CMK (cell line): ENCODE measurements at regions not wholly inside any gene's neighbourhood (a gene's known extent, or its start where the extent isn't known, plus 50 kb on each side); places are given as distances from the start of the nearest gene placed in this dataset.

Experiments
- DNase-seq: peaks from one replicate; pipeline ENCODE4 v3.0.0-alpha.2; 2010; ENCODE audit warnings: low read depth

DNA sequence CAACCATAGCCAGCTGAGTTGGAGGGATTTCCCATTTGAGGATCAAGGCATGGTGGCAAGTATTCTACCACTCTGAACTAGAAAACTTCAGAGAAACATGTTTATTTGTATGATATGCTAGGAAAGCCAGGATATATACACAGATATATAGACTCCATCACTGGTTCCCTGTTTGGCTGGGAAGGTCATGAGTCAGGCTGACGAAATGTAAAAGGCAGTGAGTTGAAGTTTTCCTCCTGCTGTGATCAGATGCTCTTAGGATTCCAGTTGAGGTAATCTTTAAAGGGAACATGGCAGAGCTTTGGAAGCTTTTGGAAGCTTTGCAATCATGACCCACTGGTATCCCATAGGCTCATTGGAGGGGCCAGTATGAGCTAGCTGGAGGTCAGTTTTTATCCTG, 1369.1 kb downstream of the EPHA7 start:
- DNase-seq, result no peak

DNA sequence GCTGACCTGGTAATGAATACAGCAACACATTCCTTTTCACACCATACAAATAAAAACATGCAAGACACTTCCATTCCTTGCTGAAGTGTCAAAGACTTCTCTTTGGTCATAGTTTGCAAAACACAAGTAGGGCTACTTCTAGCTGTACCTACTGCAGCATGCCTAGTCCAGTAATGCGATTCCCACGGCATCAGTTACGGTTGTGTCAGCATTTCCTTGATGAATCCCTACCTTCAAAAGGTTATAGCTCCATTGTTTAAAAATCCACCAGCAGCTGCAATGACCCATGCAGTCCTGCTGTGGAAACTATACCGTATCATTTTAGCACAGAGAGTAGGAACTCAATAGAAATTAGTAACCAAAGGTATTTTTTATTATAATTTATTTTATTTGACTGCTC, 1371.5 kb downstream of the EPHA7 start:
- DNase-seq, result no peak

DNA sequence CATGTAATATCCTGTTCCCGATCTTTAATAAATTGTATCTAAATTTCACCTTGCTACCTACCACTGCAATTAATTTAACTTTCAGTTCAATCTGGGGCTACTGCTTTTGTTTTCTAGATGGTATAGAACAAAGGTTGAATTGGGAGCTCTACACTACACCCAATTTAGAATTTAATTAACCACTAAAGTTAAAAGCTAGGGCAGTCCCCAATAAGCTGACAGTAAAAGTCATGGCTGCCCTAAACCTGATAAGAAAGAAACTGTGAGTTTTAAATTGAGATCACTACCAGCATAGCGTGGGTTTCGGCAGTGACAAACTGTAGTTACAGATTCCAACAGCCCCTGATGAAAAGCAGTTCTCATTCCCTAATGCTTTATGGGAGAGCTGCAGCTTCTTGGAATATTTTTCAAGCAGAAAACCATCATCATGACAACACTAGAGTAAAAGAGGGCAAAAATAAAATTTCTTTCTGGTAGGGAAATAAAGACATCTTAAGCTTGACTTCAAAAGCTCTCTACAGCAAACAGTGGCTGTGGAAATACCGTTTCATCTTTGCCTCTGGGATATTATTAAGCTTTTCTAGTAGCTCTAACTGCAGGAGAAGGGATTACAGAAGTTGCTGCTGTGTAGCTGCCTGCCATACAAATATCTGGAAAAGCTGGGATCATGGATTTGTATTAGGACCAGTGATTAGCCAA, 1372.1 kb downstream of the EPHA7 start:
- no peak for DNase-seq

DNA sequence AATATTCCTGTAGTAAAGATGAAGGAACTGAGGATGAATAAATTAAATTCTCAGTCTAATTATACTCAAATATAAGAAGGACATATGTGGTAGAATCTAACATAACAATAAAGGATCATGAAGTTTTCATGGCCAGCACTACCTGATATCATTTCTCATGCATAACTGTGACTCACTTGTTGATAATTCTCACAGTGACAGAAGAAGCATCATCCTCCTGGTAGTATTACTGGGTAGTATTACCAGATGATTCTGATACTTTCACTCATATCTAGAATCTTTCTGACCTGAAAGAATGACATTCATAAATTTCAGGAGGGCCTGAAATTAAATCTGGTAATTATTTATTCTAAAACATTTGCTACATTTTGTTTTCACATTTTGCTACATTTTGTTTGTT, 1375.0 kb downstream of the EPHA7 start:
- DNase-seq, result no peak

DNA sequence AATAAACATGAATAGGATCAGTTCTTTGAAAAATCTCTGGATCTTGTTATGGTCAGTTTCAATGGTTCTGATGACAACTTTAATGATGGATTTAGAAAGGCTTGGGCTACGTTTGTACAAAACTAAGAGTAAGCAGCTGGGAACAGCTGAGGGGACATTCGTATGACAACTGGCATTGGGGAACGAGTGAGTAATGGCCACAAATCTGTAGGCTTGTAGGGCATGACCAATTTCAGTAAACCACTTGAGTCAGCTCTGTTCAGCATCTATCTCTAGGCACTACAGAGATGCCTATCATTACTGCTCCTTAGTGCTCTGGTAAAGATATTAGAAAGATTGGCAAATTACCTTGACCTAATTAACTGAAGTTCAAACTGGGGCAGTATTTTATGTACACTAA, 1375.6 kb downstream of the EPHA7 start:
- no peak for DNase-seq

GRCh38 chr6:92026878-92027277, 1392.5 kb downstream of the EPHA7 start:
- no peak for DNase-seq

DNA sequence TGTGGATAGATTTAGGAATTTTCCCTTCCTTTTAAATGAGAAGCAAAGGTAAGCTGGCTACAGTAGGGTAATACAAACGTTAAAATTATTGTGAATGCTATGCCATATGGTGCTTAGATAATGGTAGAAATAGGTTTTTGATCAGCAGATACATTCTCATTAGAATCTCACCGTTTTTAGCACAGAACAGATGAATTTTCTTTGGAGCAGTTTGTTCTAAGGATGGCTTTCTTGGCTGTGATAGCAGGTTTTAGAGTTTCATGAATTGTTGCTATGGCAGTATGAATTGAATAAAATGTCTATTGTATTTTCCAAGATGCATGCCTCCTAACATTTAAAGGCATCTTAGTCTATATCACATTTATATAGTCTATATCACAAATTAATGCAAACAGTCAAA, 1394.5 kb downstream of the EPHA7 start:
- no peak for DNase-seq

- no peak for DNase-seq
Measured at GRCh38 chr6:92024110-92024509, 1395.2 kb downstream of the EPHA7 start.

- no peak for DNase-seq
Measured at GRCh38 chr6:92023410-92023966, 1395.9 kb downstream of the EPHA7 start.

DNA sequence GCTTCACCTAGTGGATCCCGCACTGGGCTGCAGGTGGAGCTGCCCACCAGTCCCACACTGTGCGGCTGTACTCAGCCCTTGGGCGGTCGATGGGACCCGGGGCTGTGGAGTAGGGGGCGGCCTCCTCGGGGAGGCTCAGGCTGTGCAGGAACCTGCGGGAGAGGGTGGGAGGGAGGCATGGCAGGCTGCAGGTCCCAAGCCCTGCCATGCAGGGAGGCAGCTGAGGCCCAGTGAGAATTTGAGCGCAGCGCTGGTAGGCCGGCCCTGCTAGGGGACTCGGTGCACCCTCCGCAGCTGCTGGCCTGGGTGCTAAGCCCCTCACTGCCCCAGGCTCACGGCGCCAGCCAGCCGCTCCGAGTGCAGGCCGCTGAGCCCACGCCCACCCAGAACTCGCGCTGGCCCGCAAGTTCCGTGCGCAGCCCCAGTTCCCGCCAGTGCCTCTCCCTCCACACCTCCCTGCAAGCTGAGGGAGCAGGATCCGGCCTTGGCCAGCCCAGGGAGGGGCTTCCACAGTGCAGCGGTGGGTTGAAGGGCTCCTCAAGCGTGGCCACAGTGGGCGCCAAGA, 1407.6 kb downstream of the EPHA7 start:
- no peak for DNase-seq

DNA sequence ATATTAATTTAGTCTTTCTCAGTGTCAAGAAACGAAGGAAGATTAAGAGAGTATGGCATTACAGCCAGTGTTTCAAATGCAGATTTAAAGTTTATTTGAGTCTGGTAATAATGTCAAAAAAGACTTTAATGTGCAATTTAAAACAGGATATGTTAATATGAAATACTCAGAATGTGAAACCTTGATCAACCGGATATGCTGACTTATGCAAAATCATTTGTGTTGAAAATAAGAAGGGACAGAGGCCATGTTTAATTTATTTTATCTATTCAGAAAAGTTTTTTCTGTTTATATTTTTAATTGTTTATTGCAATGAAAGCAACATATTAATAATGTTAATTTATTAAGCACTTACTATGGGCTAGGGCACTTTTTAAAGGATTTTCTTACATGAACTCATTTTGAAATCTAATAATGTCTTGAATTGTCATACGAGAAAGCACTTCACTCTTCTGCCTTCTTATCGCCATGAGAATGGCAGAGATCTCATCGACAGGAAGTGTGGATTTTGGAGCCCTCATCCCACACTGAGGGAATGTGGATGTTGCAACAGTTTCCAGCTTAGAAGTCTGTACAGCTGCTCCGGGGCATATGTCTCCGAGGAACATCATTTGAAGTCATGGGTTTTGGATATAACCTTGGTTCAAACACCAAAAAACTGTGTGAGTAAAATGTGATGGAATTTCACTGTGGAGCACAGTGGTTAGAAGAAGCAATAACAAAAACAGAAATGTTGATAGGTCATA, 1410.4 kb downstream of the EPHA7 start:
- no peak for DNase-seq

GRCh38 chr6:92000112-92000511, 1413.2 kb upstream of the MAP3K7 start:
- DNase-seq, result no peak

- no peak for DNase-seq
Measured at GRCh38 chr6:91994787-91995186, 1407.9 kb upstream of the MAP3K7 start.

DNA sequence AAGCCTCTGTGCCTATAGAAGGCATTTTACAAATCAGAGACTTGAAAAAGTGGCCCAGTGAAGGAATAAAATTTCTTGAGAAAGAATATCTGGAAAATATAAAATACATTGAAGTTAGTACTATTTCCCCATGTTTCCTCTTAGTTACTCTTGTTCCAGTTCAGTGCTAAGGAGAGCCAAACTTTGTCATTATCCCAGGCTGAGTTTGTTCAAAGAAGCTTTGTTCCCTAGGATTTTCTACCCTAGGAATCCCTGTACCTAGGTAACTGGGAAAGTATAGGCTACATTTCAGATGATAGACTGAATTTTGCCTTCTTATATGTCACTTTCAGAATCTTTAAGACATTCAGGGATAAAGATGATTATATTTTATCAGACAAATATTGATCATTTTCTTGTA, 1395.7 kb upstream of the MAP3K7 start:
- no peak for DNase-seq

DNA sequence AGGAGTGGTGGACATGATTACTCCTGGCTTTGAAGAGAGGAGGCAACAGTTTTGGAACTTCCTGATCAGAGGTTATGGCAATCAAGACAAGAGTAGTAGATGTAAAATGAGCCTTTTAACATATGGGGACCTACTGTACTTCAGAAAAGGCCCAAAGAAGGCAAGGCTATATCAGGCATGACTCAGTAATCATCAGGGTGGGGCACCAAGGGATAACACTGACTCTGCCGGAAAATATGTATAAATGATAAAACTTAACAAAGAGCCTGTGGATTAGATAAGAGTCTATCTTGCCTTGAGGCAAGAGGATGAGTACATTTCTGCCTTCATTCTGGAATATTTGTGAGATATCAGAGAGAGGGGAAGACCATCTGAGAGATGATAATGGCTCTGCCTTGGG, 1389.9 kb upstream of the MAP3K7 start:
- DNase-seq, result no peak

DNA sequence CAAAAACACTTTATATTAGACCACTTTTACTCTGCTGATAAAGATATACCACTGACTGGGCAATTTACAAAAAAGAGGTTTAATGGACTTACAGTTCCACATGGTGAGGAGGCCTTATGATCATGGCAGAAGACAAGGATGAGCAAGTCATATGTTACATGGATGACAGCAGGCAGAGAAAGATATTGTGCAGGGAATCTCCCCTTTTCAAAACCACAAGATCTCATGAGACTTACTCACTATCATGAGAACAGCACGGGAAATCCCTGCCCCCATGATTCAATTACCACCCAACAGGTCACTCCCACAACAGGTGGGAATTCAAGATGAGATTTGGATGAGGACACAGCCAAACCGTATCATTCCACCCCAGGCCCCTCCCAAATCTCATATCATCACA, 1383.8 kb upstream of the MAP3K7 start:
- DNase-seq, result no peak

- no peak for DNase-seq
Measured at GRCh38 chr6:91965872-91966271, 1379.0 kb upstream of the MAP3K7 start.

DNA sequence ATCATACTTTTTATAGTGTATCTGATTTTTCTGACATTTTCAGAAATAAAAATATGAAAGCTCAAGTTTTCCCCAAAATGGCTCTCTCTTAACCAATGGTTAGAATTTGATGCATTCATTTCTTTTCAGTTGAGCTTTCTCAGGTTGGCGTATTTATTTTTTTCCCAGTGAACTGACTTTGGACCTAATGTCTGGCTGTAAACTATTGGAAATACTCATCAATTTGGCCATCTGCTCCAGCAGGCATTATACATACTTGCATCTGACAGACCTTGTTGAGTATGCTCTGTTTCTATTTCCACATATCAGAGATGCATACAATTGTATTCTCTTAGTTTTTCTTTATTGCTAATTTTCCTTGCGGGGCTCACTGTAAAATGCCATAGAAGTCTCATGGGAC, 1374.8 kb upstream of the MAP3K7 start:
- DNase-seq, result no peak

GRCh38 chr6:91961236-91961635, 1374.4 kb upstream of the MAP3K7 start:
- DNase-seq, result no peak

- DNase-seq, result no peak
Measured at GRCh38 chr6:91941838-91942237, 1355.0 kb upstream of the MAP3K7 start.

DNA sequence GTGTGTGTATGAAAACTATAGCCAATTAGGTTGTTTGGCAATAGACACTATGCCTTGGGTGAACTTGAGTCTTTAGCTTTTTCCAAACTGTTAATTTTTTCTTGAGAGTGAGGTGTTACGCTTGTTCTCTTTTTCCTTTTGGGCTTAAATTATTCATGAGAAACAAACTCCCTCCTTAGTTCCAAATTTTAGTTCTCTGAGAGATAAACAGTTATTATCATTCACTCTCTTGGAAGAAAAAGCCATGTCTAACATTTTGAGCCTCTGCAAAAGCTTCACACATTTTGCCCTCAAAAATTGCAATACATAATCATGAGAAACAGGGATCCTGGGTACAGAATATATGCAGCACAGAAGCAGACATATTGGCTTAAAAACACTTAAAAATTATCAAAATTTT, 1353.9 kb upstream of the MAP3K7 start:
- no peak for DNase-seq

DNA sequence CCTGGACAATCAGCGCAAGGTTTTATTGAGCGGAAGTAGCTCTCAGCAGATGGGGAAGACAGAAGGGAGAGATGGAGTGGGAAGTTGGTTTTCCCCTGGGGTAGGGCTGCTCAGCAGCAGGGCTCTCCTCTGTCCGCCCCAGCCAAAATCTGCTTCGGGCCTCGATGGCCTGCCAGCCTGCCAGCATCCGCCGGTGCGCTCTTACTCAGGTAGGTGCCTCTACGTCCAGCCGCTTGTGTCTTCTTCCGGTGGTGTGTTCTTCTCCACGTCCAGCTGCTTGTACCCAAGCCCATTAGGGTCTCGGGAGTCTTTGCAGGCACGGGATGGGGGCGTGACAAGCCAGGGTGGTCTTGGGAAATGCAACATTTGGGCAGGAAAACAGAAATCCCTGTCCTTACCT, 1340.0 kb upstream of the MAP3K7 start:
- DNase-seq, result no peak

DNA sequence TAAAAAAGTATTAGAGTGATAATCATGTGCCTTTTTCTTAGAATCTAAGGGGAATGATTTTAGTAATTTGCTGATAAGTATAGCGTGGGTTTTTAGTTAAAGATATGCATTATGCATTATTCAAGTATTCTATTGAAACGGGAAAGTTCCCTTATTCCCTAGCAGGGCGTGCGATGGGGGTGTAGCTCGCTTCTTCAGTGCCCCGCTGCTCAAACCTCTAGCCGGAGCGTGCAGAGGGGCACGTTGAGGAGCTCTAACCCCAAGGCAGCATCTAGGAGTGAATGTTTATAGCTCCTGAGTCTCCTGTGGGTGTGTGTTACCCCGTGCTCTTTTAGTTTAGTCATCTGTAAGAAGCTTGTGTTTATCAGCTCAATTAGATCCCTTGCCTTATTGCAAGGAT, 1339.5 kb upstream of the MAP3K7 start:
- DNase-seq, result no peak
